GM21717 (cell line): ENCODE measurements at regions not wholly inside any gene's neighbourhood (a gene's known extent, or its start where the extent isn't known, plus 50 kb on each side); places are given as distances from the start of the nearest gene placed in this dataset.

Experiments used
- ATAC-seq: cut with Tn5 transposase; IDR thresholded peaks from one replicate; pipeline ENCODE4 v1.9.1; 2021; ENCODE audit warnings: mild to moderate bottlenecking, moderate library complexity; ENCODE audit not compliant: unreplicated experiment

DNA sequence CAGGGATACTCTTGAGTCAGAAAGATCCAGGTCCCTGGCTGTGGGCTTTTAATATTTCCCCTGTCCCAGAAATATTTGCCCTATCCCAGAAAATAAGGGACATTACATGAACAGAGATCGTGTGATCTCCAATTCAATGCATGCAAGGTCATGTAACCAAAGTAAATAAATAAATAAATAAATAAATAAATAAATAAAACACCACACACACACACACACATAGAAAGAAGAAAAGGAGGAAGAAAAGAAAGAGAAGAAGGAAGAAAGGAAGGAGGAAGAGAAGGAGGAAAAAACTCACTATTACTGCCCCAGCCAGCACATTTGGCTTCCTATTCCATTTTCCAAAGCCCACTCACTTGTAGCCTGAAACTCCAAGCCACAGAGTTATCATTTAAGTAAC, 117.9 kb upstream of the CFAP20DC start:
- no peak for ATAC-seq

DNA sequence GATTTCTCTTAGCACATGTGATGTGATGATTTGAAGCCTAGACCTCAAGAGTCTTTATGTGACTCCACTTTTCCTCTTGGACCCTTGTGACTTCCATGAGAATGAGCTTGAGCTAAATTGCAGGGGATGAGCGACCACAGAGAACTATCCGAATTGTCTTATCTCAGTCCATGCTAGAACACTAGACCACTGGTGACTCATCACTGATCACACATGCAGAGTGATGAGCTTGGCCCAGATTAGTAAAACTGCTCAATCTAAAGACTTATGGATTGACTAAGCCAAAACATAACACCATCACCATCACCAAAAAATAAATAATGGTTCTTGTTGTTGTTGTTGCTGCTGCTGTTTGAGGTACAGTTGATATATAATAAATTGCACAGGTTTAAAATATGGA, 114.1 kb upstream of the CFAP20DC start:
- no peak for ATAC-seq

DNA sequence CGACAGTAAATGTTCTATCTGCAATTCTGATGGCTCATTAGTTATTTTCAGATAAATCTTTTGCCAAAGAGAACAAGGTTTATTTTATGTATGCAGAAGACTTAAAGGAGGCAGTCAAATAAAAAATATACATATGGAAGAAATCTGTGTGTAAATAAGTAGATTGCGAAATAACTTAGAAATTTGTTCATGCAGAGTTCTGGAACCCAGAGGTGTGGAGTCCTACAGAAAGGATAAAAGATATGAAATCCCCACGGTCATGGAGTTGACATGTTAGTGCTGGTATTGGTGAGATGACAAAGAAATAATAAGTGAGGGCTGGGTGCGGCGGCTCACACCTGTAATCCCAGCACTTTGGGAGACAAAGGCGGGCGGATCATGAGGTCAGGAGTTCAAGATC, 111.2 kb upstream of the CFAP20DC start:
- ATAC-seq: no peak

- ATAC-seq: no peak
Observed at GRCh38 chr3:59160133-59160746, 110.4 kb upstream of the CFAP20DC start.

DNA sequence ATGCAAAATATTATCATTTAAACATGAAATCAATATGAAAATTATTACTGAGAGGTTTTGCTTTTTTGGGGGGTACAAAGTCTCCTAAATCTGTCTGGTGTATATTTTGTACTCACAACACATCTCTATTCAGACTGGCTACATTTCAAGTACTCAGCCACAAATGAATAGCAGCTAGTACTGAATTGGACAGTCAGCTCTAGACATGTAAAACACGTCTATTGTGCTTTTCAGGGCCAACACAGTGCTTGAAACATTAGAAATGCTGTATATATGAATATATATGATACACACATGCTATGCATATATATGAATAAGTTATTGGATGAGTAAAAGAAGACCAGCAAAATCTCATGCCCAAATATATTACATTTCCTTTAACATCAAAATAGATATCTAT, 103.8 kb upstream of the CFAP20DC start:
- no peak for ATAC-seq

DNA sequence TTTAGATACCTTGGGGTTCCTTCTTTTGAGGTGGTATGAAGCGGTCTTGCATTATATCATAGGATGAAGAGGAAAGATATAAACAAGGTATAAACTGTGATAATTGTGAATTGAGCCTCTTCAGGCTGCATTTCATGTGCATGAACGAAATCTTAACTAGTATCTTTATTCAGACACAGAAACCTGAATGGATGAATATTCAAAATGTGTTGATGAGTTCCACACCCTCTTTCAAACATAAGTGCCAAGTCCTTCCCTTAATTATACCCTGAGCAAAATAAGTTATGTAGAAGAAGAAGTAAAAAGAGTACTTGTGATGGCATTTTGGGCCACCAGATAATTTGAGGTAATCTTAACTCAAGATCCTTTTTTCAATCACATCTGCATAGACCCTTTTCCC, 103.1 kb upstream of the CFAP20DC start:
- no peak for ATAC-seq

- ATAC-seq: no peak
Observed at GRCh38 chr3:59150039-59150438, 100.2 kb upstream of the CFAP20DC start.

DNA sequence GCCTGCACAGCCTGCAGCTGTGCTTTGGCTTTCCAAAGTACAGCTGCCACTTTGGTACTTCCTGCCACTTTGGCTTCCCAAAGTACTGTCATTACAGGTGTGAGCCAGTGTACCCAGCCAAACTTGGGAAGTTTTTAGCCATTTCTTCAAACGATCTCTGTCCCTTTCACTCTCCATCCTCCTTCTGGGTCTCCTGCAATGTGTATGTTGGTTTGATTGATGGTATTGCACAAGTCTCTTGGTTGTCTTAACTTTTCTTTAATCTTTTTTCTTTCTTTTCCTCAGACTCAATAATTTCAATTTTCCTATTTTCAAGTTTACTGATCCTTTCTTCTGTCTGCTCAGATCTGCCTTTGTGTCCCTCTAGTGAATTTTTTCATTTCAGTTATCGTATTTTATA, 99.3 kb upstream of the CFAP20DC start:
- ATAC-seq: no peak

- ATAC-seq: no peak
Observed at GRCh38 chr3:59143447-59143846, 93.6 kb upstream of the CFAP20DC start.

- no peak for ATAC-seq
Observed at GRCh38 chr3:59142556-59142955, 92.7 kb upstream of the CFAP20DC start.

GRCh38 chr3:59138966-59139365, 89.1 kb upstream of the CFAP20DC start:
- ATAC-seq: no peak

DNA sequence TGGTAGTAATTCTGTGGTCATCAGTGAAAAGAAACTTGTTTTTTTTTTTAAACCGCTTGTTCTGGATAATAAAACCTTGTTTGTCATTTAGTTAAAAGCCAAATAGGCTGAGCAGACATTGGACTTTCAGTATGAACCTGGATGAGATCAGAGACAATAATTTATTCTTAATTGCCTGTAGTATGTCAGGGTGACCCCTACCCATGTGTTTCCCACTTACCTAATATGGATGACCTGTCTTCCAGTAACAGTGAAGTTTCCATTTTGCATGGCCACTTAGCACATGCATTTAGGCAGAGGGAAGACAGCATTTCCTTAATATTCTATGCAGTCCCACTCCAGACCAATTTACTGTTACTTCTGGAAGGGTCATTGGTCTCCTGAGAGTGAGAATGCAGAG, 87.6 kb upstream of the CFAP20DC start:
- ATAC-seq: no peak

- ATAC-seq: no peak
Observed at GRCh38 chr3:59136081-59136480, 86.3 kb upstream of the CFAP20DC start.

DNA sequence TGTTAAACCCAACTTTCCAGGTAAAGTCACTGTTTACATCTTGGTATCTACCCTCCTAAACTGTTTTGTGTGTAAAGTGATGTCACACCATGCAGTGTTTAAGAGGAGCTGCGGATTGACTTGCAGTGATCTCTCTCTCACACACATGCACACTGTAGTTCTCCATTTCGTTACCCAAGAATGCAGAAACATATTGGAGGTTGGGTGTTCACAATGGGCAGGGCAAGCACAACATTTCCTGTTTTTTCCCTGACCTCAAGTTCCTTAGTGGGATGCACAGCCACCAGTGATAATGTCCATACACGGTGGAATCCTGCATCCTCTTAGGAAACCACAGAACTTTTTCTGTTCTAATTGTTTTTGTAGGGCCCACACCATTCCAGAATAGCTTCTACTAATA, 85.3 kb upstream of the CFAP20DC start:
- no peak for ATAC-seq

- ATAC-seq: no peak
Observed at GRCh38 chr3:59133311-59133710, 83.5 kb upstream of the CFAP20DC start.

DNA sequence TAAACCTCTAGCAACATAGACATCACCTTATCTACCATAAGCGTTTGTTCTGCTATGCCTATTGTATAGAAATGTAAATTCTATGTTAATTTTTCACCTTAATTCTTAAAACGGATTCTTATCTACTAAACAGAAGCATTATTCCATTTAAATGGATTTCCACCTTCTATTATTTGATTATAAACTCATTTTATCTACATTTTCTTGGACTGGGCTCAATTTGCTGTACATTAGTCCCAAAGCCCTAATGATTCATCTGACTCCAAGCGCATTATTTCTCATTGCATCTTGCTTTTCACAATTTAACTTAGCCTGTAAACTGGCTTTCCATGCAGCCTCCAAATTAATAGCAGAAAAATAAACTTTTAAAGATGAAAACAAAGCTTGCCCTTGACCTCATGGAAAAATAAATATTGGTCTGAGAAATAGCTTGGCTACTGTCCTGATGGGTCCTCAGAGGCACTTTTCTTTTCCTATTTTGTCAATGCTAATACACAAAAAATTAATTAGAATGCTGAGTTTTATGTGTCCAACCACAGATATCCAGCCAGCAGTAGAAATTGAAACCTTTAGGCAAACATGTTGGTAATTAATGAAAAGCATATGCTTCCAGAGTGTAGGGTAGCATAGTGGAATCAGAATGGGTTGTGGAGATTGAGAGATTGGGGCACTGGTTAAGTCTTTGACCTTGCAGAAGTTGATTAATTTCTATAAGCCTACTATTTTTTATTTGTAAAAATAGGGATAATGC, 81.4 kb upstream of the CFAP20DC start:
- ATAC-seq: no peak

GRCh38 chr3:59128685-59129084, 78.9 kb upstream of the CFAP20DC start:
- ATAC-seq: no peak

GRCh38 chr3:59127071-59127470, 77.2 kb upstream of the CFAP20DC start:
- no peak for ATAC-seq

DNA sequence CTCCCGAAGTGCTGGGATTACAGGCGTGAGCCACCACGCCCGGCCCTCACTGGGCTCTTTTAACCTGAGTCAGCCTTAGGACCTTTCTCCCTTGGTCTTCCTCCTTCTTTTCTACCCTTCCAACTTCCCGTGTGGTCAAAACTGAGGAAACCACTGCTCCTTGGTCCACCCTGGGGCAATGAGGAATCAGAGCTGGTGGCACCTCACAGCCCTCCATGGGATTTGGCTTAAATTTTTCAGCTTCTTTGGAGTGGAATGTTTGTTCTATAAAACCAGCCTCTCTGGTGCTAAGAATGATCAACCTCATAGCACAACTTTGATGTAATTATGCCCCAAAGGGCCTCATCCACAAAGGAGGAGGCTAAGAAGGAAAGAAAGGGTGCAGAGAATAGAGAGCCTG, 76.6 kb upstream of the CFAP20DC start:
- no peak for ATAC-seq

GRCh38 chr3:59121346-59122144, 71.7 kb upstream of the CFAP20DC start:
- no peak for ATAC-seq

DNA sequence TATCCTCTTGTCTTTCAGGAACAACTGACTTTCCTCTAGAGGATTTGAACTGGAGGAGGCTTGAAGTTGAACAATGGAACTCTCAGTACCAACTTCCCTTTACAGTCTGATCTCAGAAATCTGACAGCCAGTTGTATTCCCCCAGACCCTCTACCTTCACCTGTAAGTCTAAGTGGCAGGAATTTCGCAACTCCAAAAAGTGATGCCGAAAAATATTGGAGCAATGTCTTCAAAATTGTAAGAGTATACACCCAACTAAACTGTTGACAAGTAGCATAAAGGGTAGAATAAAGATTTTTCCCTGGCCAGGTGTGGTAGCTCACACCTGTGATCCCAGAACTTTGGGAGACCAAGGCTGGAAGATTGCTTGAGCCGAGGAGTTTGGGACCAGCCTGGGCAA, 69.1 kb upstream of the CFAP20DC start:
- no peak for ATAC-seq

GRCh38 chr3:59117396-59117795, 67.6 kb upstream of the CFAP20DC start:
- ATAC-seq: no peak
